ENCODE measurements at regions not wholly inside any gene's neighbourhood (a gene's known extent, or its start where the extent isn't known, plus 50 kb on each side); places are given as distances from the start of the nearest gene placed in this dataset.

DNA sequence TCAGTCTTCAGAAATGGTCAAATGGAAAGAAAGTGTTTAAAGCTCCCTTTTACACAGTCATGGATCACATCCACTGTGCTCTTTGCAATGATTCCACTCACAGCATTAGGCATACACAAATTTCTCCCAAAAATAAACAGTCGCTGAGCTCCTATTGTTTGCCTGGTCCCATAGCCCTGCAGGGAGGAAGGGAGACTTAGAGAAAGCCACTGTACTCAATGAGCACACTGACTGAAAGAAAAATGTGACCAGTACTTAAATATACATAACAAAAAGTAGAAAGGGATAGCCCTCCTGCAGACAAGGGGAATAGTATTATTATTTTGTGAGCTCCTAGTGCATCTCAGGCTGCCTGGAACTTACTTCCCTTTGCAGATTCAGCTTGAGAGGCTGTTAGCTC is 853.2 kb downstream of the GRID1 start:
- no peak for DNase-seq

DNA sequence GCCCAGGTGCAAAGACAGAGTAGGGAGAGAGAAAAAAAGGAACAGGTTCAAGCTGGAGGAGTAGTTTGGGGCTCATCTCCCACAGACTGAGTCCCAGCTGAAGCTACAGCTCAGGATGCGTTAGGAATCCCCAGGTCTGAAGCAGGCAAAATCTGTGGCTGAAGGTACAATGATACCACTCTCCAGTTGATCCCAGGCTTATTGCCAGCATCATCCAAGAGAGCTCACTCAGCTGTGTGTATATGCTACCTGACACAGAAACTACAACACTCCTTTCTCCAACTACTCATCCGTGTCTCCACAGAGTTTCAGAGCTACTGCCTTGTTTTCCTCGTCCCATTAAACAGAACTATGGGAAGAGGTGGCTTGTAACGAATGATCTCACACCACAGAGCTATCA is 851.3 kb downstream of the GRID1 start:
- DNase-seq, result no peak

DNA sequence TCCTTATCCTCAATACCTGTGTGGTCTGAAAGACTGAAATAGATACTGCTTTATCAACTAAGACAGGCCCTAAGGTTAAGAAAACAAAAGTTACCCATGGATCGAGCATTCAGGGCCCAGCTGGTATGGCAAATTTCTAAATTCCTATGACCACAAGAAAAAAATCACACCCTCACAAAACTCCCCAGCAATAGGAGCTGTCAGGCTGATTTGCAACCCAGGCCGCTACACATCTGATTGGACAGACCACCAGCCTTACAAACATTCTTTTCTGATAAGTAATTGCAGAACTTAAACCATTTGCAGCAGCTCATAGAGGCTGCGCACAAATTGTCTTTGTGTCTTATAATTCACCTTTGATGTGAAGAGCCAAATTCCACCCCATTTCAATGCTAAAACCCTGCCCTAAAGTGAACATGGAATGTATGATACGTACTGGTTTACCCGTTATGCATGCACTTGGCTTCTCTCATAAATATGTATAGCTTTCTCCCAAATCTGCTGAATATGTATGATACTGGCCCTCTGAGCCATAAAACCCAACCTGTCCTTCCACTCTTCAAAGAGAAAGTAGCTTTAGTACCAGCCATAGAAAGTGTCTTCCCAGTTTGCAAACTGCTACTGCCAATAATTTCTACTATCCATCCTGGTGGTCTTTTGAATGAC is 842.5 kb downstream of the GRID1 start:
- no peak for DNase-seq

DNA sequence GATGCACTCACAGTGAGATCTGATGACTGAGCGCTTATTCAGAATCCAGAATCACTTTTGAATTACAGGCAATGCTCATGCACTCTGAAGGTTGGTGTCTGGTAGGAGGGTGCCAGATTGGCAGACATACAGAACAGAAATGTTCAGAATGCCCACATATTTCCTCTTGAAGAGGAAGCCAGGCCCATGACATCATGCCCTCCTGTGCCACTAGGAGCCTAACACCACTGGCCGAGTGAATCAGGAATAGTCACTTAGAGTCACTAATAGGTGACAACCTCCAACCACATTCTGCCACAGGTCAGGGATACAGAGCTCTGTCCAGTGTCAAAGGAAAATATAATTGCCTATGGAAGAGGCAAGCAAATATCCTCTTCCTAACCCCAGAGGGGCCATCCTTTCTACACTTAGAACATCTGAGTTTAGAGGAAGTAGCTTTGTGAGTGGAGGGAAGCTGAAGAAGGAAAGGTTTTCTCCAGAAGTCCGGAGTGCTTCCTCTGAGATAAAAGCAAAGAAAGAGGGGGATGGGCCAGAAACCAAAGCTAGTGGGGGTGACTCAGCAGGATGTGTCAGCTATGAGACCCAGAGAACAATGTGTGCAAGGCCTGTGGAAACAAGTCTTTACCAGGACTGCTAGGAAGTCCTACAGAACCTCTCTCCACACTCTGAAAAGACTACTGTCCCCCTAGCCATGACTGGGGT is 838.8 kb downstream of the GRID1 start:
- no peak for DNase-seq

DNA sequence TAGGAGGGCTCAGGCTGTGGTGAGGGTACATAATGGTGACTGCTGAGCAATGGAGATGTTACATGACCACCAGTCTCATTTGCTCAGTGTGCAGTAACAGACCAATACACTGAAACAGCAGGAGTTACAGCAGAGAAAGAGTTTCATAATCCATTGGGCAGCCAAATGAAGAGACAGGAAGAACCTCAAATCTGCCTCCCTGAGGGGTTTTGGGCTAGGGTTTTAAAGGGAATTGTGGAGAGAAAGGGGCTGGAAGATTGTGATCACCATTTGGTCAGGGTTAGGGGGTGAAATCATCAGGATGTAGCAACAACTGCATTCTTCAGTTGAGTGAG is 838.3 kb downstream of the GRID1 start:
- no peak for DNase-seq

DNA sequence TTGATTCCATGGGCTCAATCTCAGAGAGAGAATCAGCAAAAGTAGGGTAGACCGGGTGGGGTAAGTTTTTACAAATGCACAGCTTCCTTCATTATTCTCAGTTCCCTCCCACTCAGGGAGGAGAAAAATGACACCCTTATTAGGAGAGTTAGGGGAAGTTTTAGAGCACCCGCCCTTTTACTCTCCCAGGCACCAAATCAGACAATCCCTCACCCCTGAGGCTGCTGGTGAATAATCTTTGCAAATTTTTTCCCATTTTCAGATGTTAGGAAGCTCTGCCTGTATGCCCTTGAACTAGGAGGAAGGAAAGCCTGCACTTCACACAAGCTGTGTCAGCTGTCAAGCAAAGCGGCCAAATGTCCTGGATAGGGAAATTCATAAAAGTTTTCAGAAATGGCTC is 834.9 kb downstream of the GRID1 start:
- no peak for DNase-seq

DNA sequence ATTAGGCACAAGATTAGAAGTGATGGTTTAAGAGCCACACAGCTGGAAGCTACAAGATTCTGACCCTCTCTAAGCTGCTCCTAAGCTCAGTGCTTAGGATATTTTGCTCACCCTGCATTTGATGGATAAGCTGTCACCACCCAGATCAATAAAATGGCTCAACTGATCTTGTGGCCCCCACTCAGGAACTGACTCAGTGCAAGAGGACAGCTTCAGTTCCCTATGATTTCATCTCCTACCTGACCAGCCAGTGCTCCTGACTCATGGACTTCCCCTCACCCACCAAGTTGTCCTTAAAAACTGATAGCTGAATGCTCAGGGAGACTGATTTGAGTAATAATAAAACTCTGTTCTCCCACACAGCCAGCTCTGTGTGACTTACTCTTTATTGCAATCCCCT is 833.8 kb downstream of the GRID1 start:
- DNase-seq, result no peak

DNA sequence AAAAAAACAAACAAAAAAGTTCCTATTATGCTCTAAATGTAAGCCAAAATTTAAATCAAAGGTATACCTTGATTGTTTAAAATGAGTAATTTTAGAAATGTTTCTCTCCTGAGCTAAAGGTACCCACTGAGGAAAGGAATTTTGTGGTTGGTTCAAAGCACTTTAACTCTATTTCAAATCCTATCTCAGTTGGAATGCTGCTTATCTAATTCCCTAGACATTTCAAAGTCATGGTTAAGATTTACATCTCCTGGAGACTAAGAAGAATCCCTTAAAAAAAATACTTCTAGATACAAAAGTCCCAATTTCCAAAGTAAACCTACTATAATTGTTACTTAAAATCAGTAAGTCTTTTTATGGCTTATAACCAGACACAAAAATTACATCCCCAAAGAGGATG is 830.7 kb downstream of the GRID1 start:
- DNase-seq, result no peak

DNA sequence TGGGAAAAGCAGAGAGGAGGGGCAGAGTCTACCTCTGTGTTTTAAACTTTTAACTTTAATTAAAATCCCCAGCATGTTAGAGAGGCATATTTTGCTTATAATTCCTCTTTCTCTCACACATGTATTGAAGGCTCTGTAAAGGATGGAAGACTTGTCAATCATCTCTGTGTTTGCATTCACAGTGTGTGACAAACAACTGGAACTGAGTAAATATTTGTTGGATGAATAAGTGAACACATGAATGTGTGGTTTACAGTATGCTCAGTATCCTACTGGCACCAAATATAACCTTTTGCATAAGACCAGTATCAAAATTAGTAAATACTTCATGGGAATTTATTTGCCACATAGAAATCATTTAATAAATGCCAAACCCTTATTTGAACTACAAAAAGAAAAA is 829.0 kb downstream of the GRID1 start:
- no peak for DNase-seq

DNA sequence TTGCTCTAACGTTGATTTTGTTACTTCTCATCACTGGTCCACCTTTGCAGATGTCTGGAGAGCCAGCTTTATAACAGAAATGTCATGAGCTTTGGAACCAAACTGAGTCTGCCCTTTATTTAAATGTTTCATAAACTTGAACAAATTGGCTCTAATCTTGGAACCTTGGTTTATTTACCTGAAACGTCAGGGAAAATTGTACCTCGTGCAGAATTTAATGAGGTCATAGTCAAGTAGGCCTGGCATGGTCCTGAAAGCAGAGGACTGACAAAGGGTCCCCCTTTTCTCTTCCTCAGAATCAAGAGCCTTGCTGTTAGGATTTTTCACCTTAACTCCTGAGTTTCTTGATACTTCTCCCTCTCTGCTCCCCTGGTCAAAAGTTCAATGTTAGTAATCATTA is 828.0 kb downstream of the GRID1 start:
- no peak for DNase-seq

DNA sequence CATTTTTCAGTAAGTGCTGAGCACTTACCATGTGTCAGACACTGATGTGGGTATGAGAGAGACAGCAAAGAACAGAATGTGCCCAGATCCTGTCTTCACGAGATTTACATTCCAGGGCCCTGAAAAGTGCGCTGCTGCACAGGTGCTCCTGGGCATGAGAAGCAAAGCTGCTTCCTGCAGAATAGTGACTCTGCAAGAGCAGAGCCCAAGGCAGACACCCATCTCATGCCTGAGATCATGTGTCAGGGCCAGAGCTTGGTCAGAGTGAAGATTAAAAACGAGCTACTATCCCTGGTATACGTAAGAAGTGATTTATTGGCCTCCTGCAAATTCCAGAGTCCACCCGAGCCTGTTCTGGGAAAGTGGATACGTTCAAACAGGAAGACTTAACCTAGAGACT is 824.4 kb downstream of the GRID1 start:
- DNase-seq, result no peak

DNA sequence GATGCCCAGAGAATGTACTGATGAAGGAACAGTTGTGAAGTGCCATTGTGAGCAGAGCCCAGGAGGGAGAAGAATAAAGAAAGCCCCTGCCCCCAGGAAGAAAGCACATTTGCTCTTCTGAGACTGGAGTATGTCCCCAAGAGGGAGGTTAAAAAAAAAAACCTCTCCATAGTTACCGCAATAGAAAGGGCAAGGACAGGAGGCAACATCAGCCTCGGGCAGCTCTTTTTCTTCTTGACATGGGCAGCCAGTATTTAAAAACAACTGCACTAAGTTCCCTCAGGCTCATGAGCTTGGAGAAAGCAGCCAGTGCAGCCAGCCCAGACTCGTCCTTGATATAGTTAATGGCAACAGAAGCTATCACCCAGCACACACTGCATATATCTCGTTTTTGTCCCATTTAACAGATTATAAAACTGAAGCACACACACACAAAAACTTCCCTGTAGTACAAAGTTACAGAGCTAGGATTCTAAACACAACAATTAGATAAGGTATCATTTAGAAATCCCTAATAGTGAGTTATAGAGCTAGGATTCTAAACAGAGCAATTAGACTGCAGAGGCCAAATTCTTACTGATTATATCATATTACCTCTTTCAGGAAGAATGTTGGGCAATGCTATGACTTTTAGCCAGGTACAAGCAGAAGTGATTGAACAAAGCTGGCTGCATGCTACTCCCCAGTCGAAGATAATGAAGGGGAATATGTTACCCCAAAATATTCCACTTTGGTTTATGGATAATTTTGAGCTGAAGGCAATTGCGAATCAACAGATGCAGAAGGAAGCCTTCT is 823.5 kb downstream of the GRID1 start:
- DNase-seq, result no peak

DNA sequence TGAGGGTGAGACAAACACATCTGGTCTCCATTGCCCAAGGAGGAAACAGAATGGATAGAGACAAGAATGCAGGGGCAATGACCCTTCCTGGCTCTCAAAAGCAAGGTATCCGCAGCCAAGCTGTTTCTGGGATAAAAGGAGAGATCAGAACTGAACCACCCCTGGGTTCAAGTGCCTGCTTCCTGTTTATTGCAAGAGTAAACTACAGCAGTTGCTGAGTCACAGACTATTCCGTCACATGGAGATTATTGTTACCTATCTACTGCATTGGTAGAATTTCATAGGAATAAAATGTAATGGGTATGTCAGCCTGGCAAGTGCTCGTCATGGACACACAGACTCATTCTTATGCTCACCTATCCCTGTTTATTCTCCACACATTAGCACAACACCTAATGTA is 821.6 kb downstream of the GRID1 start:
- DNase-seq, result no peak

DNA sequence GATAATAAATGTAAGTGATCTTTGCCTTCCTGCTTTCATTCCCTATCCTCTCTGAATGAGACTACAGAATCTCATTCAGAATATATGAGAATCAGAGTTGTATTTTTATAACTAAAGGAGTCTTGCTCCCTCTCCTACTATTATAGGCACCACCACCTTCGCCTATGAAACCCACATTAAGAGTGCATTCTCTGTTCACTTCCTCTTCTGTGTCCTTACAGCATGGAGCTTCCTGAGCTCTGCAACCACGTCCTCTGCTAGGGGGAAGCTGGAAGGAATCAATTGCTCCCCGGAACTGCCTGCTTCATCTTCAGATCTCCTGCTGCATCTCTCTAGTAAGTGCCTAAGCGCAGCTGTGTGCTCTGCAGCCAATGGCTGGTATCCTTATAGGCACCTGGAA is 820.7 kb downstream of the GRID1 start:
- no peak for DNase-seq

DNA sequence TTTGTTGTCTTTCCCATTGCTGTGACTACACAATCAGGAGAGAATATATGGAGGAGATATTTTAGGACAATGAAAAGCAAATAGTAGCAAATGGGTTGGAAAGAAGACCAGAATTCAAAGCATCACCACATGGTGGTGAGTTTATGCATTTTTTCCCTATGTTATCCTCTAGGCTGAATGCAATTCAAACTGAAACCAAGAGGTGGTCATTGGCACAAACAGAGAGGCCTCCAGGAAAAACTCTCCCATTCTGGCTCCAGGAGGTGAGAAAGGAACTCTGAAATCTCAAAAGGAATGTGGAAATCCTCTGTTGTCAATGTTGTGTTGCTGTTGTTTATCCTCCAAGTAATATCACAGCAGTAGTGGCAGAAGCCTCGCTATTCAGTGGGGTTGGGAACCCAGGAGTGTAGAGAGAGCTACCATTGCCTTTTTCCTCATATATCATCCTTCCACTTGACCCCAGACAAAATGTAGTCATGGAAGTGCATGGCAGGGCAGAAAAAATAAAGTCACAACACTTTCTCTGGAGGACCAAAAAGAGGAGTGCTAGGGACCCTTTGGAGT is 819.1 kb downstream of the GRID1 start:
- no peak for DNase-seq

DNA sequence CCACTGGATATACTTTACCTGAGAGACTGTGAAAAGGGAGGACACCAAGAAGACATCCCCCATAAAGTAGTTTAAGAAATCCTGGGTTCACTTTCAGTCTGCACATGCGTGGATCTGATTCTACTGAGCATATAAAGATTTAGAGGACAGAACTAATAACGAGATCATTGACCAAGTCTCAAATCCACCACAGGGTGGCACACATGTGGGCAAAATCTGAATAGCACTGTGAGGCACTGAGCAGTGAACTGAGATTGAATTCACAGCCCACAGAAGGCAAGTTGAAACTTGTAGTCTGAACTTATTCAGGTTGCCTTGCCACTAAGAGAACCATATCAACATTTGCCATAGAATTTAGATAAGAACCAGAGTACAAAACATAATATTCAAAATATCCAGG is 818.6 kb downstream of the GRID1 start:
- DNase-seq, result no peak
